A673 (cell line): ENCODE measurements at regions not wholly inside any gene's neighbourhood (a gene's known extent, or its start where the extent isn't known, plus 50 kb on each side); places are given as distances from the start of the nearest gene placed in this dataset.

Experiments used
- EZH2 ChIP-seq: fragments of 200-600 bp; sonication (generic); IDR thresholded peaks from 2 replicates; pipeline ENCODE4 v1.6.1; 2017; ENCODE audit warnings: borderline replicate concordance, low read depth, mild to moderate bottlenecking, mixed read lengths, antibody characterized with exemption, low read length; ENCODE audit not compliant: poor library complexity, severe bottlenecking
- TF ChIP-seq, protein P1 (sequence below): fragments of 300-800, 200-600 bp; sonication (generic); conservative IDR thresholded peaks from 2 replicates; pipeline ENCODE4 v1.5.1; 2017; ENCODE audit warnings: low read depth, mild to moderate bottlenecking, antibody characterized with exemption, low read length, moderate library complexity, mixed read lengths

DNA sequence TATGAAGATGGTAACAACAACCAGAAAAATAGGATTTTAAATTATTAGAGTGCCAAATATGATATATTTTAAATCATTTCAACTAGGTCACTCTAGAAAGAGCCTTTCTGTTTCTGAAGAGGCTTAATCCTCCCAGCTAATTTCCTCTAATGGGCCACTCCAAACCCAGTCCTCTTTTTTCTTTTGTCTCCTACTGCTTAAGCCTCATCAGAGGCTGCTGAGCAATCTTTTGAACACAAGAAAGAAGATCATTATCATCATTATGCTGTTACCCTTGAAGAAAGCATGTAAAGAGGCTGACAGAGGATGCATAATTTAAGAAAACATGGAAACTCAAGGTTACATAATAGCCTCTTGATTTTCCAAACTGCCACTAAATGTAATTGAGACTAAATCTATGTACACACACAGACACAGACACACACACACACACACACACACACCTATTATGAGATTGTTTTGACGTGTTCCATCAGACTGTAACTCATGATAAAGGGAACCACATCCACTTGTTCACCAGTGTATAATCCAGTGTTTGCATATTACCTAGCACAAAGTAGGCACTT, 519.6 kb downstream of the METTL15 start:
- TF ChIP-seq, protein P1, sequence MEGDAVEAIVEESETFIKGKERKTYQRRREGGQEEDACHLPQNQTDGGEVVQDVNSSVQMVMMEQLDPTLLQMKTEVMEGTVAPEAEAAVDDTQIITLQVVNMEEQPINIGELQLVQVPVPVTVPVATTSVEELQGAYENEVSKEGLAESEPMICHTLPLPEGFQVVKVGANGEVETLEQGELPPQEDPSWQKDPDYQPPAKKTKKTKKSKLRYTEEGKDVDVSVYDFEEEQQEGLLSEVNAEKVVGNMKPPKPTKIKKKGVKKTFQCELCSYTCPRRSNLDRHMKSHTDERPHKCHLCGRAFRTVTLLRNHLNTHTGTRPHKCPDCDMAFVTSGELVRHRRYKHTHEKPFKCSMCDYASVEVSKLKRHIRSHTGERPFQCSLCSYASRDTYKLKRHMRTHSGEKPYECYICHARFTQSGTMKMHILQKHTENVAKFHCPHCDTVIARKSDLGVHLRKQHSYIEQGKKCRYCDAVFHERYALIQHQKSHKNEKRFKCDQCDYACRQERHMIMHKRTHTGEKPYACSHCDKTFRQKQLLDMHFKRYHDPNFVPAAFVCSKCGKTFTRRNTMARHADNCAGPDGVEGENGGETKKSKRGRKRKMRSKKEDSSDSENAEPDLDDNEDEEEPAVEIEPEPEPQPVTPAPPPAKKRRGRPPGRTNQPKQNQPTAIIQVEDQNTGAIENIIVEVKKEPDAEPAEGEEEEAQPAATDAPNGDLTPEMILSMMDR: no peak
- TF ChIP-seq EZH2: no peak
